Nephron progenitor cell (in vitro differentiated cells): ENCODE measurements at regions not wholly inside any gene's neighbourhood (a gene's known extent, or its start where the extent isn't known, plus 50 kb on each side); places are given as distances from the start of the nearest gene placed in this dataset.

ENCODE experiments used
- DNase-seq: peaks from one replicate; pipeline ENCODE4 v3.0.0; 2021
- H3K27ac Mint-ChIP-seq: 2 replicates; pipeline ENCODE4 v1.8.0; 2021; ENCODE audit warnings: mild to moderate bottlenecking, moderate library complexity, mixed read lengths
- H3K27me3 Mint-ChIP-seq: 2 replicates; pipeline ENCODE4 v1.8.0; 2021; ENCODE audit warnings: mild to moderate bottlenecking, low read depth, mixed read lengths; ENCODE audit not compliant: poor library complexity
- H3K36me3 Mint-ChIP-seq: 2 replicates; pipeline ENCODE4 v1.8.0; 2021; ENCODE audit warnings: low read depth, mixed read lengths
- H3K4me1 Mint-ChIP-seq: 2 replicates; pipeline ENCODE4 v1.8.0; 2021; ENCODE audit warnings: mixed read lengths
- H3K4me3 Mint-ChIP-seq: 2 replicates; pipeline ENCODE4 v1.8.0; 2021; ENCODE audit warnings: mild to moderate bottlenecking, moderate library complexity, mixed read lengths
- H3K9me3 Mint-ChIP-seq: 2 replicates; pipeline ENCODE4 v1.8.0; 2021; ENCODE audit warnings: mild to moderate bottlenecking, moderate library complexity, mixed read lengths
- TF ChIP-seq, protein P1 (sequence below): fragments of 200-600 bp; sonication (generic); IDR thresholded peaks from 2 replicates; pipeline ENCODE4 v1.5.0; 2021; ENCODE audit warnings: antibody characterized with exemption

DNA sequence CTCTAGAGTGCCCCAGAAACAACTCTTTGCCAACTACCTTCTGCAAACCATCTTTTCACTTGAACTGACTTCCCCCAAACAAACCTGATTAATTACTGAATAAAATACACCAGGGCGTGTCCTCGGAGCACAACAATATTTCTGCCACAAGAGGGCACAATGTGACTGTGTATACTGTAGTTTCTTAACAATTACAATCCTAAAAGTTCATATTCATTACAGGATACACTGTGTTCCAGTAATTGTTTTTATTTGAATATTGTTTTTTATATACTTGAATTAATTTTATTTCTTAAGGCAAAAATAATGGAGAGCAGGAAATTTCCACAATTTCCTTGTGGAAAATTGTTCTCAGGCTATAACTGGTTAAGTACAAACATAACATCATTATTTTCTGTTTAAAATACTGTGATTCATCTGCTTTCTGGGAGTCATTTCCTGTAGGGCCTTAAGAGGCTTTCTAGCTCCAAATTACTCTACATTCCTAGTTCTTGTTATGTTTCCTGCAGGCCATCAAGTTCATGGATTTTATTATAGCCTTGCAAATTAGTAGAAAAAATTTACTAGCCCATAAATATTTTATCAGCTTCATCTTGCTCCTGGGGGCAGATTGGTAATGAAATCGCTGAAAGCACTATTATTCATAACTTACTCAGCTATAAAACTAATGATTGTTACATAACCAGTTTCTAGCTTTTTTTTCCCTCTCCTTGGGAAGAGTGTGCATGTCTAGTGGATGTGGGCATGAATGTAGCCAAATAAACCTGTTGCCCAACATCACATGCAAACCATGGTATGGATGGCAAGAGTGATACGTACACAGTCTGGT is 51.9 kb upstream of the SLC22A16 start:
- no peak overlapping the region for H3K27ac Mint-ChIP-seq
- H3K4me1 Mint-ChIP-seq, result peaks cover 20% of the 10 kb centered on the region
- no peak overlapping the region for H3K4me3 Mint-ChIP-seq
- no peaks in the 10 kb centered on the region for H3K36me3 Mint-ChIP-seq
- peak; percentile 47 for DNase-seq
- H3K27me3 Mint-ChIP-seq, result peaks cover 3% of the 10 kb centered on the region
- TF ChIP-seq, protein P1, sequence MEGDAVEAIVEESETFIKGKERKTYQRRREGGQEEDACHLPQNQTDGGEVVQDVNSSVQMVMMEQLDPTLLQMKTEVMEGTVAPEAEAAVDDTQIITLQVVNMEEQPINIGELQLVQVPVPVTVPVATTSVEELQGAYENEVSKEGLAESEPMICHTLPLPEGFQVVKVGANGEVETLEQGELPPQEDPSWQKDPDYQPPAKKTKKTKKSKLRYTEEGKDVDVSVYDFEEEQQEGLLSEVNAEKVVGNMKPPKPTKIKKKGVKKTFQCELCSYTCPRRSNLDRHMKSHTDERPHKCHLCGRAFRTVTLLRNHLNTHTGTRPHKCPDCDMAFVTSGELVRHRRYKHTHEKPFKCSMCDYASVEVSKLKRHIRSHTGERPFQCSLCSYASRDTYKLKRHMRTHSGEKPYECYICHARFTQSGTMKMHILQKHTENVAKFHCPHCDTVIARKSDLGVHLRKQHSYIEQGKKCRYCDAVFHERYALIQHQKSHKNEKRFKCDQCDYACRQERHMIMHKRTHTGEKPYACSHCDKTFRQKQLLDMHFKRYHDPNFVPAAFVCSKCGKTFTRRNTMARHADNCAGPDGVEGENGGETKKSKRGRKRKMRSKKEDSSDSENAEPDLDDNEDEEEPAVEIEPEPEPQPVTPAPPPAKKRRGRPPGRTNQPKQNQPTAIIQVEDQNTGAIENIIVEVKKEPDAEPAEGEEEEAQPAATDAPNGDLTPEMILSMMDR, result peak; percentile 80
- H3K9me3 Mint-ChIP-seq, result peaks cover 7% of the 10 kb centered on the region

DNA sequence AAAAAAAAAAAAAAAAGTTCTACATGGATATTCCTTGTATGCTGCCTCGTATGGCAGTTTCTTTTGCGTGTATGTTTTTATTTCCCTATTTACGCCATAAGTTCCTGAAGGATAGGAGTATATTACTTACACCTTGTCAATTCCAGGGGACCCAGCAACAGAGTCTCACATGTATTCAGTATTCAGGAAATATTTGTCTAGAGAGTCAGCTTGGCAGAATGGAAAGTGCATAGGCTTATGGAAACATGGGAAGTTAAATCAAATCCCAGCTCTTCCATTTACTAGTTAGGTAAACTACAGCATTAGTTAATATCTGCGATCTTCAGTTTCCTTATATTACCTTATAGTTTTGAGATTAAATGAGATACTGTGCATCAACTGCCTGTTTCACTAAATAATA is 51.1 kb upstream of the SLC22A16 start:
- peaks cover 20% of the 10 kb centered on the region for H3K4me1 Mint-ChIP-seq
- peaks cover 7% of the 10 kb centered on the region for H3K9me3 Mint-ChIP-seq
- no peak for DNase-seq
- H3K27me3 Mint-ChIP-seq, result peaks cover 3% of the 10 kb centered on the region
- H3K36me3 Mint-ChIP-seq, result no peaks in the 10 kb centered on the region
- H3K4me3 Mint-ChIP-seq, result no peak overlapping the region
- no peak overlapping the region for H3K27ac Mint-ChIP-seq
- TF ChIP-seq, protein P1, result no peak

DNA sequence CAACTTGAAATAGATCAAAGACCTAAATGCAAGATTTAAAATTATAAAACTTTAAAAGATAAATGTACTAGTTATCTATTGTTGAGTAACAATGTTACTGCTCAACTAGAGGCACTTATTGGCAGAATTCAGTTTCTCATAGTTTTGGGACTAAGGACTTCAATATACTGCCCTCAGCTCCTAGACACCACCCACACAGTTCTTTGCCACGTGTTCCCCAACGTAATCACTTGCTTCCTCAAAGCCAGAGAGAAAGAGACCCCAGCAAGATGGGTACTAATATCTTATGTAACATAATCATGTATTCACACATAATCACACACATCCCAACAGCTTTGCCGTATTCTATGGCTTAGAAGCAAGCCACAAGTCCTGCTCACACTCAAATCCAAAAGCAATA is 50.3 kb upstream of the SLC22A16 start:
- H3K4me1 Mint-ChIP-seq, result peaks cover 20% of the 10 kb centered on the region
- H3K27me3 Mint-ChIP-seq, result no peaks in the 10 kb centered on the region
- no peaks in the 10 kb centered on the region for H3K36me3 Mint-ChIP-seq
- TF ChIP-seq, protein P1, result no peak
- no peak overlapping the region for H3K27ac Mint-ChIP-seq
- H3K4me3 Mint-ChIP-seq, result no peak overlapping the region
- peaks cover 7% of the 10 kb centered on the region for H3K9me3 Mint-ChIP-seq
- no peak for DNase-seq
